UCSD-AML1 (cell line): ENCODE measurements at regions not wholly inside any gene's neighbourhood (a gene's known extent, or its start where the extent isn't known, plus 50 kb on each side); places are given as distances from the start of the nearest gene placed in this dataset.

Experiments used
- DNase-seq: peaks from one replicate; lab custom pipeline; 2025; ENCODE audit not compliant: unreplicated experiment; lab: John Stamatoyannopoulos, UW

GRCh38 chr18:2263303-2263890, 307.9 kb downstream of the METTL4 start:
- no peak for DNase-seq

- DNase-seq, result no peak
Measured at GRCh38 chr18:2274613-2275012, 296.7 kb downstream of the METTL4 start.

DNA sequence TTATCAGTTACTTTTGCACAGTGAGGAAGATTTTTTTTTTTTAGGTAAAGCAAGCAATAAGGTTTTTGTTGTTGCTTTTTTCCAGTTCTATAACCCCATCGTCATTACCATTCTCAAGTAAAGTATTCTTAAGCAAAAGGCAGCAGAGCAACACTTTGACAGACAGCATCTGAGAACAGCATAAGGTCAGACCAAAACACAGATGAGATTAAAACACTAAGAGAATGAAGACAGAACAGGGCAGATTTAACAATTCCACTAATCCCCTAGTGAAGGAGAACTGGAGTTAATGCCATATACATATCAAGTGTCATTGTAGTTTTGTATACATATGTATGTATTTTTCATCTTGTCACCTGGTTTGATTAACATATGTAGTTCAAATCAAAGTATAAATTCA, 290.2 kb downstream of the METTL4 start:
- no peak for DNase-seq

DNA sequence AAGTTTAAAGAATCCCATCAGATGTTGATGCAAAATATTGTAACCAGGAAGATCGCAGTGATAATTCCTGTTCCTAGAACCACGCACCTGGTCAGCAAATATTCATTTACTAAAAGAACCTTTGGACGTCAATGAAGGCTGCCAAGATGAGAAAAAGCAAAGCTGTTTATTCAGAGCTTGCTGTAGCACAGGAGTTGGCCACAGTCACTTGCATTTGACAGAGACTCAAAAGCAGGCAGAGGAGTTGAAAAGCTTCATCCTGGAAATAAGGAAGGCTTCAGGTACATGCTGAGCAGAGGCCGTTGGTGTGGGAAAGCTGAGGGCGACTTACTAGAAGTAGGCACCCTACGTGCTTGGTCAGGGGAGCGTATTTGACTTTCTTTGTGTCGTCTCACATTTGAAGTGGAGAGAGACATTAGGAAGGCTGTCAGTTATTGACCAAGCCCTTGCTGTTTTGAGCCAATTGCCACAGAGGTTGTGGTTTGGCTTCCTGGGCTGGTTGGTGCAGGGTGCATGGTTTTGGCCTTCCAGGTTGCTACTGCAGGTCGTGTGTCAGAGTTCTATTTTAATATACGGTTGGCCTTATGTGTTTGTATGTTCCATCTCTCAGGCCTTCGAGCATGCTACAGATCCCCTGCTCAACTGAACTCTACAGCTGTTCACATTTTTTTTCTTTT, 289.6 kb downstream of the METTL4 start:
- no peak for DNase-seq

DNA sequence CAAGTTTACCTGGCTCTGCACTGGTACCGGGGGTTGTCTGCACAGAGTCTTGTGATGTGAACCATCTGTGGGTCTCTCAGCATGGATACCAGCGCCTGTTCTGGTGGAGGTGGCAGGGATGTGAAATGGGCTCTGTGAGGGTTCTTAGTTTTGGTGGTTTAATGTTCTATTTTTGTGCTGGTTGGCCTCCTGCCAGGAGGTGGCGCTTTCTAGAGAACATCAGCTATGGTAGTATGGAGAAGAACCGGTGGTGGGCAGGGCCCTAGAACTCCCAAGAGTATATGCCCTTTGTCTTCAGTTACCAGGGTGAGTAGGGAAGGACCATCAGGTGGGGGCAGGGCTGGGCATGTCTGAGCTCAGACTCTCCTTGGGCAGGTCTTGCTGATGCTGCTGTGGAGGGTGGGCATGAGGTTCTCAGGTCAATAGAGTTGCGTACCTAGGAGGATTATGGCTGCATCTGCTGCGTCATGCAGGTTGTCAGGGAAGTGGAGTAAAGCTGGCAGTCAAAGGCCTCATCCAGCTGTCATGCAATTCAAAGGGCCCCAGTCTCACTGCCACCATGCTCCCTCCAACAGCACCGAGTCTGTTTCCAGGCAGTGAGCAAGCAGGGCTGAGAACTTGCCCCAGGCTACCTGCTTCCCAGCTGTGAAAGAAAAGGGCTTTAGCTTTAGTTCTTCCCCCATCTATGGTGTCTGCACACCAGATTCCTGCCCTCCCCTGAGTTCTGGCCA, 278.0 kb downstream of the METTL4 start:
- no peak for DNase-seq

GRCh38 chr18:2301316-2301715, 270.0 kb downstream of the METTL4 start:
- no peak for DNase-seq

- no peak for DNase-seq
Measured at GRCh38 chr18:2302012-2302411, 269.3 kb downstream of the METTL4 start.

GRCh38 chr18:2302628-2303516, 268.4 kb downstream of the METTL4 start:
- DNase-seq, result no peak

GRCh38 chr18:2303517-2304238, 267.6 kb downstream of the METTL4 start:
- no peak for DNase-seq

GRCh38 chr18:2304378-2305175, 266.7 kb downstream of the METTL4 start:
- DNase-seq, result no peak

GRCh38 chr18:2306606-2307005, 264.7 kb downstream of the METTL4 start:
- DNase-seq, result no peak

DNA sequence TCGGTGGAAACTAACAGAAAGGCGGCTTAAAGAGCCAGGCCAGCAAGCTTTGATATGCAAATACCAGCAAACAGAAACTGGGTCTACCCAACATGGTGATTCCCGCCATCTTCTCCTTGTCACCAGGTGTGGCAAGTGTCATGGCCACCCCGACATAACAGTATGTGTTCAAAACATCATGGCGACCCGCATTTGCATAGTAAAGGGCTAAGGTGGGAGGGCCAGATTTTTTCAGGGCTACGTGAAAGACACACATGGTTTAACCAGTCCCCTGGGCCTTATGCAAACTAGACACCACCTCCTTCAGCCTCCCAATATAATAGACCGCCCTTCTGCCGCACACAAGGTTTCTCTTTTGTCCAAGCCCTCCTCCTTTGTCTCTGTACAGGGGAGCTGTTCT, 260.4 kb downstream of the METTL4 start:
- DNase-seq, result no peak

DNA sequence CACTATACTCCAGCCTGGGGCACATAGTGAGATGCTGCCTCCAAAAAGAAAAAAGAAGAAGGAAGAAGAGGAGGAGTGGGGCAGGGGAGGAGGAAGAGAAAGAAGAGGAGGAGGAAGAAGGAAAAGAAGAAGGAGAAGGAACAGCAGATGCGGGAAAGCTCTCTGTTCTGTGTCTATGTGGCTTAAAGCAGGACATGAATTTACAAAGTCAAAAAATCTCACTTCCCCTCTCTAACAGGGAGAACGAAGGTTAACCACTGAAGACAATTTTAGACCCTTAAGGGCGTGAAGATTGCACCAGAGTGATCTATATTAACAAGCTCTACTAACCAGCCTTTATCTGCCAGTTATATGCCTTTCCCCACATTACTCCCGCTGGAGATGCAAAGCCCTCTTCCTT, 258.9 kb downstream of the METTL4 start:
- no peak for DNase-seq

DNA sequence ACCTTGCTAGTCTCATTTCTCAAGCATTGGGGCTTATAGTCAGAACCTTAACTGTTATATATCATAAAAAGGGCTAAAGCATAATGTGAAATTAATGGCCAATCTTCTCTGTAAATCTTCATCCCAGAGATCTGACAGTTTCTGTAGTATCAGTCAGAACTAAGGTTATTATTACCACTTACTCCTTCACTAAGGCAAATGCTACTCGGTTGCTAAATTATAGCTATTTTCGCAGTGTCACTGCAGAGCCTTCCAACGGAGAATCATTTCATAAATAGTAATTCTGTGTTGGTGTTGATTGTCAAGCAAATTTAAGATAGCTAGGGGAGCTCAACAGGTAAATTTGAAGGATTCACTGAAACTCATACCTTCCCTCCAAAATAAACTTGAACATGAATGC, 258.0 kb downstream of the METTL4 start:
- DNase-seq, result no peak

GRCh38 chr18:2316082-2316750, 255.1 kb downstream of the METTL4 start:
- DNase-seq, result no peak

- no peak for DNase-seq
Measured at GRCh38 chr18:2316751-2317696, 254.3 kb downstream of the METTL4 start.

- no peak for DNase-seq
Measured at GRCh38 chr18:2324459-2324858, 246.8 kb downstream of the METTL4 start.

DNA sequence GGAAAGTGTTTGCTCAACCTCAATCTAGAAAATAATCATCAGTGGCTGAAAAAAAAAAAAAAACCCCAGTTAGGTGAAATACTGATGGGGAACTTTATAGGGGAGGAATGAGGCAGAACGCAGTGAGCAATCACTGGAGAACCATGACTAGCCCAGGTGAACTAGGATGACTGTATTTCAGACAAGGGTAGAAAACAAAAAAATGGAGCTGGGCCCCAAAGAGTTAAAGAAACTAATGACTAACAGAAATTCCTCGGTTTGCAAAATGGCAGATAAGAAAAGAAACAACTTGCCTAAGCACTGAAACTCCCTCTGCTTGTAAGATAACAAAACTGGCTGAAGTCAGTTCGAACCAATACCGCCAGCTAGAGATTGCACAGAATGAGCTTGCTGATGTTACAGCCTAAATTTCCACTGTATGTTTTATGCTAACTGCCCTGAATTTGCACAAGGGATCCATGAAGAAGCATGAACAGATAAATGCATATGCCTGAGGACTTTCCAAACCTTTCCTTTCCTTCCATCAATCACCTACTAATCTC, 245.9 kb downstream of the METTL4 start:
- no peak for DNase-seq
